AG04450 (cell line): ENCODE measurements at regions not wholly inside any gene's neighbourhood (a gene's known extent, or its start where the extent isn't known, plus 50 kb on each side); places are given as distances from the start of the nearest gene placed in this dataset.
"Not testable (repeated sequence)": the region's sequence is repeated elsewhere in the genome, so short reads cannot be mapped to it uniquely, and the experiment has no call there.

Experiments
- CTCF ChIA-PET: fragments of 300-600, 350-600 bp; formaldehyde crosslinking; extraction: SDS; loops from one replicate; lab custom pipeline; 2022; ENCODE audit warnings: antibody characterized with exemption, inconsistent platforms; lab: Charles Lee
- POLR2A ChIA-PET: fragments of 350-600 bp; formaldehyde crosslinking; extraction: SDS; loops from one replicate; lab custom pipeline; 2021; ENCODE audit warnings: antibody characterized with exemption, inconsistent platforms; lab: Yijun Ruan, JAX
- DNase-seq: peaks from one replicate; pipeline ENCODE4 v3.0.0-alpha.2; 2011; ENCODE audit warnings: low read depth, low spot score
- H3K27ac ChIP-seq: one replicate; pipeline ENCODE4 v1.5.1; 2012; ENCODE audit warnings: low read depth, low read length, control low read depth
- H3K27me3 ChIP-seq: one replicate; pipeline ENCODE4 v1.6.0; 2012; ENCODE audit warnings: low read length; ENCODE audit not compliant: control insufficient read depth, insufficient read depth
- H3K4me3 ChIP-seq: 2 replicates; pipeline ENCODE4 v1.5.1; 2011; ENCODE audit warnings: mild to moderate bottlenecking, low read depth, low read length, control low read depth
- H3K9me3 ChIP-seq: 2 replicates; pipeline ENCODE4 v1.5.1; 2012; ENCODE audit warnings: low read length; ENCODE audit not compliant: control insufficient read depth, insufficient read depth
- CTCF ChIP-seq: IDR thresholded peaks from 2 replicates; pipeline ENCODE4 v1.5.1; 2011; ENCODE audit warnings: low read depth, low read length, control low read depth, inconsistent platforms

GRCh38 chr20:26373066-26373465 is 676.4 kb upstream of the ZNF337 start:
- H3K27ac ChIP-seq, H3K27me3 ChIP-seq, H3K9me3 ChIP-seq, CTCF ChIA-PET, POLR2A ChIA-PET, DNase-seq, H3K4me3 ChIP-seq: not testable (repeated sequence)

- Histone ChIP-seq H3K27ac (no peak overlapping the region), H3K27me3 (no peaks in the 10 kb centered on the region), H3K4me3 (no peak overlapping the region), H3K9me3 (no peaks in the 10 kb centered on the region)
- DNase-seq: no peak
- CTCF ChIA-PET: no interaction called here
- no peak for TF ChIP-seq CTCF
- POLR2A ChIA-PET: no interaction called here
Observed at GRCh38 chr20:26354511-26354910, 657.9 kb upstream of the ZNF337 start.

GRCh38 chr20:26347396-26347795 is 650.7 kb upstream of the ZNF337 start:
- Histone ChIP-seq H3K4me3 (no peak overlapping the region), H3K9me3 (no peaks in the 10 kb centered on the region; the same call in 1 of the 2 replicates), H3K27ac (no peak overlapping the region), H3K27me3 (no peaks in the 10 kb centered on the region)
- DNase-seq: no peak
- CTCF ChIA-PET: no interaction called here
- TF ChIP-seq CTCF: no peak
- POLR2A ChIA-PET: no interaction called here

- H3K27me3 ChIP-seq, H3K4me3 ChIP-seq, H3K27ac ChIP-seq, DNase-seq, CTCF ChIA-PET, POLR2A ChIA-PET, H3K9me3 ChIP-seq: not testable (repeated sequence)
Observed at GRCh38 chr20:26340460-26341065, 643.9 kb upstream of the ZNF337 start.

GRCh38 chr20:26324177-26324576 is 627.5 kb upstream of the ZNF337 start:
- Histone ChIP-seq H3K27me3 (no peaks in the 10 kb centered on the region), H3K9me3 (no peaks in the 10 kb centered on the region), H3K27ac (no peak overlapping the region), H3K4me3 (no peak overlapping the region)
- POLR2A ChIA-PET: no interaction called here
- CTCF ChIA-PET: no interaction called here
- no peak for TF ChIP-seq CTCF
- no peak for DNase-seq

- H3K27me3 ChIP-seq: no peaks in the 10 kb centered on the region
- no peak overlapping the region for H3K4me3 ChIP-seq
- no peak overlapping the region for H3K27ac ChIP-seq
- ChIA-PET CTCF (no interaction called here), POLR2A (no interaction called here)
- H3K9me3 ChIP-seq: no peaks in the 10 kb centered on the region
- no peak for DNase-seq
- TF ChIP-seq CTCF: no peak
Observed at GRCh38 chr20:26315054-26315453, 618.4 kb upstream of the ZNF337 start.

GRCh38 chr20:26309720-26310119 is 613.1 kb upstream of the ZNF337 start:
- H3K27me3 ChIP-seq, POLR2A ChIA-PET, H3K4me3 ChIP-seq, H3K27ac ChIP-seq, H3K9me3 ChIP-seq, DNase-seq, CTCF ChIA-PET: not testable (repeated sequence)
